GM18519 (cell line): ENCODE measurements at regions not wholly inside any gene's neighbourhood (a gene's known extent, or its start where the extent isn't known, plus 50 kb on each side); places are given as distances from the start of the nearest gene placed in this dataset.

Experiments
- ATAC-seq: cut with Tn5 transposase; IDR thresholded peaks from one replicate; pipeline ENCODE4 v1.9.1; 2021; ENCODE audit warnings: mild to moderate bottlenecking, moderate library complexity; ENCODE audit not compliant: unreplicated experiment, low FRiP score

GRCh38 chr10:31614611-31615010 is 295.6 kb downstream of the ZEB1 start:
- no peak for ATAC-seq

GRCh38 chr10:31612082-31612481 is 293.1 kb downstream of the ZEB1 start:
- no peak for ATAC-seq

- ATAC-seq = no peak
Measured at GRCh38 chr10:31611161-31611560, 292.1 kb downstream of the ZEB1 start.

GRCh38 chr10:31607481-31607880 is 288.5 kb downstream of the ZEB1 start:
- ATAC-seq = no peak

- ATAC-seq = no peak
Measured at GRCh38 chr10:31606841-31607240, 287.8 kb downstream of the ZEB1 start.

- no peak for ATAC-seq
Measured at GRCh38 chr10:31605861-31606525, 287.0 kb downstream of the ZEB1 start.

GRCh38 chr10:31605426-31605825 is 286.4 kb downstream of the ZEB1 start:
- ATAC-seq = no peak

GRCh38 chr10:31604646-31605170 is 285.7 kb downstream of the ZEB1 start:
- ATAC-seq = no peak

- ATAC-seq = no peak
Measured at GRCh38 chr10:31604096-31604495, 285.1 kb downstream of the ZEB1 start.

- peak; percentile 93 for ATAC-seq
Measured at GRCh38 chr10:31603235-31604087, 284.4 kb downstream of the ZEB1 start.

- no peak for ATAC-seq
Measured at GRCh38 chr10:31602541-31603234, 283.7 kb downstream of the ZEB1 start.

- ATAC-seq = no peak
Measured at GRCh38 chr10:31601136-31601535, 282.1 kb downstream of the ZEB1 start.

GRCh38 chr10:31599626-31600504 is 280.8 kb downstream of the ZEB1 start:
- ATAC-seq = no peak

- ATAC-seq = no peak
Measured at GRCh38 chr10:31596765-31597164, 277.7 kb downstream of the ZEB1 start.

GRCh38 chr10:31595992-31596391 is 277.0 kb downstream of the ZEB1 start:
- ATAC-seq = no peak

GRCh38 chr10:31594347-31594873 is 275.4 kb downstream of the ZEB1 start:
- no peak for ATAC-seq

- no peak for ATAC-seq
Measured at GRCh38 chr10:31593124-31593523, 274.1 kb downstream of the ZEB1 start.

GRCh38 chr10:31591569-31591968 is 272.6 kb downstream of the ZEB1 start:
- no peak for ATAC-seq

GRCh38 chr10:31590023-31590800 is 271.2 kb downstream of the ZEB1 start:
- no peak for ATAC-seq
